ENCODE measurements at regions not wholly inside any gene's neighbourhood (a gene's known extent, or its start where the extent isn't known, plus 50 kb on each side); places are given as distances from the start of the nearest gene placed in this dataset.

DNA sequence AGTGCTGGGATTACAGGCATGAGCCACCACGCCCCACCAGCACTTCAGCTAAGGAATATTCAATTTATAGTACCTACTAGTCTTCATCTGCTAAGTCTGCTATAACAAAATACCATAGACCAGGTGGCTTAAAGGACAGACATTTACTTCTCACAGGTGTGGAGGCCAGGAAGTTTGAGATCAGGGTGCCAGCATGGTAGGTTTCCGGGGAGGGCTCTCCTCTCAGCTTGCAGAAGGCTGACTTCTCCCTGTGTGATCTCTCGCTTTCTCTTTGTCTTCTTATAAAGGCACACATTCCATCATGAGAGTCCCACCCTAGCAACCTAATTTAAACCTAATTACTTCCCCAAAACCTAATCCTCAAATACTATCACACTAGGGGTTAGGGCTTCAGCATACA lies 433.0 kb downstream of the INSC start:
- DNase-seq, result no peak

DNA sequence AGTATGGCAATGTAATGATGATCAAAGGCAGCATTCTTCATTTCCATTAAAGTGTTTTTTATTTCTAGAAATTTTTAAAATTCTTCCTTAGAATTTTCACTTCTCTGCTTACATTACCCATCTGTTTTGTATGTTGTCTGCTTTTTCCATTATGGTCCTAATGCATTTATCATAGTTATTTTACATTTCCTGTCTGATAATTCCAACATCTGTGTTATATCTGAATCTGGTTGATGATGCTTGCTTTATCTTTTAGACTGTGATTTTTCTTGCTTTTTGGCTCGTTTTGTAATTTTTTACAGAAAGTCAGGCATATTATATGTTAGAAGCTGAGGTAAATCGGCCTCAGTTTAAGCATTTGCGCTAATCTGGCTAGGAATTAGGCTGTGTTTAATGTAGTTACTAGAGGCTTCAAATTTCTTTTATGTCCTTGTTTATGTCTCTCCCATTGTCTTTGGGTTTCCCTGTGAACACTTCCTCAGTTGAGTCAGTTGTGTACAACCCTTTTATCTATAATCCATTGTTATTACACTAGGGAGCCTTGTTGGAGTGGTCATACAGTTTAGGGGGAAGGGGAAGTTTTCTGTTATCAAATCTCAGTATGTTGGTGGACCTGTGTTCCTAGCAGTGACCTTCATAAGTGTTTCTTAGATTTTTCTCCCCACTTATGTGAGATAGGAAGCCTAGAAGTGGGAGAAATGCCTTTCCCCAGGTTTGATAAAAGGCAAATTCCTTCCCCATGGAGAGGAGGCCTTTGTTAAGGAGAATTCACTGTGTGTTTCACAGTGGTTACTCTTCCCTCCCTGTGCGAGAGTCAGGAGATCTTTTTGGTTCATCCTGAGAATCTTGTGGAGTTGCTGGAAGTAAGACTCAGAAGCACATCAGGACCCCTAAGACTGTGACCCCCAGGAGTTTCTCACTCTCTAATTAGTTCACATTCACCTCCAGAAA lies 437.5 kb downstream of the INSC start:
- no peak for DNase-seq

DNA sequence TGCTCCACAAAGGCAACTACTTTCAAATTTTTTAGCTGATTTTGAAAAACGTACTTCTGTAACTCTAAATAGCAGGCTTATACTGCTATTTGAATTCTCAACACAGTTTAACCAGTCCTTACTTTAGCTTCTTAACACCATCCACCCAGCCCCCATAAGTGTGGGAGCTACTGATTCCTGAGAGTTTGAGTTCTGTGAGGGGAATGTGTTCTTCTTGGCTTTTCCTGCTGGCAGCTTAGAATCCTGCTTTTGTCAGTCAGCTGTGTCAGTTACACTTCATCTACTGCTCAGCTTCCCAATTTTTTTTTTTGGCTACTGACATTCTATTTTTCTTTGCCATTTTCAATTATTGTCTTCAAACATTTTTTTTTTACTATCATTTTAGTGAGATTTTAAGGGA lies 440.4 kb downstream of the INSC start:
- no peak for DNase-seq

DNA sequence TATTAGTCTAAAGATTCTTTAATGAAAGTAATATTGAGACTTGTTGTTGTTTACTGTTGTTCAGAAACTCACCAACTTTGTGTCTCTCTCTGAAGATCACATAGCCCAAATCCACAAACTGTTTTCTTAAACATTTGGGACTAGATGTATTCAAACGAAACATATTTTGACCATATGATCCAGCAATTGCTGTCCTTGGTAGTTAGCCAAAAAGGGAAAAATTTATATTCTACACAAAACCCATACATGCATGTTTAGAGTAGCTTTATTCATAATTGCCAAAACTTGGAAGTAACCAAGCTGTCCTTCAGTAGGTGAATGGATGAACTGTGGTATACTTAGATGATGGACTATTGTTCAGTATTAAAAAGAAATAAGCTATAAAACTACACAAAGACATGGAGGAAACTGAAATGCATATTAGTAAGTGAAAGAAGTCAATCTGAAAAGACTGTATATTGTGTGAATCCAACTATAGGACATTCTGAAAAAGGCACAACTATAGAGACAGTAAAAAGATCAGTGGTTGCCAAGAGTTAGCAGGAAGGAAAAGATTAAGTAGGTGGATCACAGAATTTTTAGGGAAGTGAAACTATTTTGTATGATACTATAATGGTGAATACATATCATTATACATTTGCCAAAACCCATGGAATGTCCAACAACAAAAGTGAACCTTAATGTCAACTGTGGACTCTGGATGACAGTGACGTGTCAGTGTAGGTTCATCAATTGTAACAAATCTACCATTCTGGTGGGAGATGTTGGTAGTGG lies 442.9 kb downstream of the INSC start:
- DNase-seq, result no peak

DNA sequence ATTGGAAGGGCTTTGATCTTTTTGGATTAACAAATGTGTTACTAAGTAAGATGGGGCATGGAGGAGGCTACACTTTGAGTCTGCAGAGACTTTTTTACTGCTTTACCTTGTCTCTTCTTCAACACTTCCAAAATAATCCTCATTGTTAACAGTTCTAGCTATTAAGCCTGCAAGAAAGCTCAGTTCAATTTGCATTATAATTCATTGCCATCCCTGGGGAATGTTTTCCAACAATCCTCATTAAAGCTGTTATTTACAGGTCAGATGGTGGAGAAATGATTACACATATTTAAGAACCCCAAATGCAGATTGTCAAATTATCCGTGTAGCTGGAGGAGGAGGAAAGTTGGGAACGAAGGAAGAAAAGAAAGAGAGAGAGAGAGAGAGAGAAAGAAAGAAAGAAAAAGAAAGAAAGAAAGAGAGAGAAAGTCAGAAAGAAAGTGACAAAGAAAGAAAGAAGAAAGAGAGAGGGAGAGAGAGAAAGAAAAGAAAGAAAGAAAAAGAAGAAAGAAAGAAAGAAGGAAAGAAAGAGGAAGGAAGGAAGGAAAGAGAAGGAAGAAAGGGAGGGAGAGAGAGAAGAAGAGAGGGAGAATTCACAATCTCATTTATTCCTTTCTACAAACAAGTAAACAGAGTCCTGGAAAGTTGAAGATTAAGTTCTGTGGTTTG lies 443.9 kb downstream of the INSC start:
- no peak for DNase-seq

DNA sequence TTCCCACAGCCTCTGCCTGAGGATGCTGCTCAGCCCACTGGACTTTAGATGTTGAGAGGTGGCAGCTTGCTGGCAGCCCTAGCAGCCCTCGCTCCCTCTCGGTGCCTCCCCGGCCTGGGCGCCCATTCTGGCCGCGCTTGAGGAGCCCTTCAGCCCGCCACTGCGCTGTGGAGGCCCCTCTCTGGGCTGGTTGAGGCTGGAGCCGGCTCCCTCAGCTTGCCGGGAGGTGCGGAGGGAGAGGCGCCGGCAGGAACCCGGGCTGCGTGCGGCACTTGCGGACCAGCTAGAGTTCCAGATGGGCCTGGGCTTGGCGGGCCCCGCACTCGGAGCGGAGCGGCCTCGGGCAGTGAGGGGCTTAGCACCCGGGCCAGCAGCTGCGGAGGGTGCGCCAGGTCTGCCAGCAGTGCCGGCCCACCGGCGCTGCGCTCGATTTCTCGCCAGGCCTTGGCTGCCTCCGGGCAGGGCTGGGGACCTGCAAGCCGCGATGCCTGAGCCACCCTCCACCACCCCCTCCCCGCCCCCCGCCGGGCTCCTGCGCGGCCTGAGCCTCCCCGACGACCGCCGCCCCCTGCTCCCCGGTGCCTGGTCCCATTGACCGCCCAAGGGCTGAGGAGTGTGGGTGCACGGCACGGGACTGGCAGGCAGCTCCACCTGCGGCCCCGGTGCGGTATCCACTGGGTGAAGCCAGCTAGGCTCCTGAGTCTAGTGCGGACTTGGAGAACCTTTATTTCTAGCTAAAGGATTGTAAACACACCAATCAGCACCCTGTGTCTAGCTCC lies 446.2 kb downstream of the INSC start:
- no peak for DNase-seq

DNA sequence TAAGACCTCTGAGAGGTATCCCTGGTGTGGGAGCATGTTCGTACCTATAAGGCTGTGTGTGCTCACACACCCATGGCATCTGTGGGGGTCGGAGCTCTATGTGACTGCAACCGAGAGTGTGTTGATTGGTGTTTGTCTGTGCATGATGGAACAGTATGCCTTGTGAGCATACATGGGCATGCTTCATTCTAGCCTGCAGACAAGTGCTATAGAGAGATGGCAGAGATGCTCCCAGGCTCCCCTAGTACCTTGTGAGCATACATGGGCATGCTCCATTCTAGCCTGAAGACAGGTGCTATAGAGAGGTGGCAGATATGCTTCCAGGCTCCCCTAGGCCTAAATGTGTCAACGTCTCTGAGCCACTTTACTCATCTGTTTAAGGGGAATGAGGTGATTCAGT lies 447.5 kb downstream of the INSC start:
- no peak for DNase-seq

DNA sequence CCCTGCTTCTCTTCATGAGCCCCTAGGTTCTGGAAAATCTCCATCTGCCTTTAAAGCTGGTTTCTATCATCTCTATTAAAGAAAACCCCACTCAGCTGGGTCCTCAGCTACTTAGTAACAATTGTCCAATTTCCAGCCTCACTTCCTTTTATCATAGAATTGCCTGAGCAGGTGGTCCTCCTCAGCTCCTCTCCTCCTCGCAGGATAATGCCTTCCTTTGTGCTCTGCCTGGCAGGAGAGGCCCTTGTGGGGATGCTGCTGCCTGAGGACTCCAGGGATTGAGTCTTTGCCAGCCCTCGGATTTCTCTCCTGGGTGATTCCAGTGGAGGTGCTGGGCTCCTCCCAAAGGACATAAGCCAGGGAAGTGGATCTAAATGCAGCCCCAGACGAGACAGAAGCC lies 448.3 kb downstream of the INSC start:
- DNase-seq, result no peak

DNA sequence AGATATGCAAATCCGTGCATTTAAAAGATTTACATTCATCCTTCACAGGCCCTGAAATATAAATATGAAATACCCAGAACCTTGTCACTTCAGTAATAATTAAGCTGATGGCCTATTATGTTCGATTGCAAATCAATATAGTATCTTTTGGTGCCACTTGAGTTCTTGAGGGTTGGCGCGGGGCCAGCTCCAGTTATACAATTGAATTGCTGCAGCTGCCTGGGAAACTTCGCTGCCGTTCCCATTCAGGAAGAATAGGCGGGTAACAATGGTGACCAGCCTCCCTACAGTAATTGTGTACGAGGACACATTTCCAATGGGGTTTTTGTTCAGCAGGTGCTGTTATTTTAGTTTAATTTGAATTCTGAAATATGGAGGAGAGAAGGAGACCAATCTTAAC lies 451.2 kb downstream of the INSC start:
- DNase-seq, result no peak

DNA sequence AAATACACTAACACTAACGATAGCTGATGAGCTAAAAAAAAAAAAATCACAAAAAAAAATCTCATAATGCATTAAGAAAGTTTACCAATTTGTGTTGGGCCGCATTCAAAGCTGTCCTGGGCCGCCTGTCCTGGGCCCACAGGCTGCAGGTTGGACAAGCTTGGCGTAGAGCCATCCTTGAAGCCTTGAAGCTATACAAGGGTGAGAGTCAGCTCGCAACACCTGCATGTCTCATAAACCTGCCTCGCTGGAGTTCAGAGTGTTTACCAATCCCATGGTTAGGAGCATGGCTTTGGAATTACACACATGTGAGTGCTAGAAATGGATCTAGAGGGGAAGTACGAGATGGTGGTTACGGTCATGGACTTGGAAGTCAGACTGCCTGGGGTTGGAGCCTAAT lies 453.7 kb downstream of the INSC start:
- DNase-seq, result no peak

DNA sequence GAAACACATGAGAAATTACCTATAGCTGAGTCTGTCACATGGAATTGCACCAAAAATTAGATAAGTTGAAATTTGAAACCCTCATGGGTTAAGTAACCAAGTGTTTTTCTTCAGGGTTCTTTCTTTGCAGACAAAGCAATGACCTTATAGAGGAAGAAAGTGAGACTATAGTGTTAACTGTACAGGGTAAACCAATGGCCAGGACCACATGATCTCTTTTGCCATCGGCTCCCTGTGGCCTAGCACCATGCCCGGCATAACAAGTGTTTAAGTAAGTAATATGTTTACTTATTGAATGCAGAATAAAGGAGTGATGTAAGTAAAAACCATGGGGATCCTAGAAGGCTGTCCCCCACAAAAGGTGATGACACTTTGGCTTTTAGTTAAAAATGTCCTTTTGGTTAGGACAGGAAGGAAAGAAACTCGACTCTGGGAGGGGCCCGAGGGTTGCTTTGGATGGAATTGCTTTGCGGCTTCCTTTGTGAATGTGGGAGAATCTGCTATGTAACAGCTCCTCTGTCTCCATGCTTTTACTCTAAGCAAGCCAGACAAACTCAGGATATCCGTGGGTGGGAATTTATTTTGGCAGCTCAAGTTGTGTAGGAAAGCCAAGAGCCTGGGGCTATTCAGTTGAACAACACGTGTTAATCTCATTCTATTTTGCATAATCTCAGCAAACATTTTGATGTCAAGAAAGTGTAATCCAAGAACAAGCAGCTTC lies 454.7 kb downstream of the INSC start:
- no peak for DNase-seq

DNA sequence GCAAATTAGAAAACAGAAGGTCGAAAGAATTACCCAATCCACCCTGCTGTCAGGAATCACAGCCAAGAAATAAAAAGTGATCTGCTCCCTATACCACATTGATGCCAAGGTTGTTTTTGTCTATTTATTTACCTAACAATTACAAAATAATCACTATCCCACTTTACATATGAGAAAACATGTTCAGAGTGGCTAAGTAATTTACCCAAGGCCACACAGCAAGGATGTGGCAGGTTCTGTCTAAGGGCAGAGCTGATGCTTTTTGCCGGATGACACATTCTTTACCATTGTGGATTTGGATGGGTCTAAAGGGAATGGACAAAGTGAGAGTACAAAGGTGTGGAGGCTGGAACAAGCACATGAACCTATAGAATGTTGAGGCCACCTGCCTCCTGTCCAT lies 460.7 kb downstream of the INSC start:
- no peak for DNase-seq

DNA sequence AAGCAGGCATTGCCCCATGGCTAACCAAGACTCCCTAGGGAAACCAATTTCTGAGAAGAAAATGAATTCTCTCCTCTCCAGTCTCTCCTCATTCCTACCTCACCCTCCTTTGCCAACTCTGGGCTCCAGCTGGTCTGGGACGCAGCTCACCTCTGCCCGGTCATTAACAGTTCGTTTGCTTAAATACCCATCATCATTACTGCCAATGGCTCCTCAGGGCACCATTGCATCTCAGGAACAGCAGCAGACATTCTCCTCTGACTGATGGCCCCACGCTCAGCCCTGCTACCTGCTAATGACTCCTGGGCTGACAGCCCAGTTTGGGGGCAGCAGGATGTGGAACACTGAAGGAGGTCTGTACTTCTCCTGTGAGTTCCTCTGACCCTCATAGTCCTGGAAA lies 462.0 kb downstream of the INSC start:
- no peak for DNase-seq

DNA sequence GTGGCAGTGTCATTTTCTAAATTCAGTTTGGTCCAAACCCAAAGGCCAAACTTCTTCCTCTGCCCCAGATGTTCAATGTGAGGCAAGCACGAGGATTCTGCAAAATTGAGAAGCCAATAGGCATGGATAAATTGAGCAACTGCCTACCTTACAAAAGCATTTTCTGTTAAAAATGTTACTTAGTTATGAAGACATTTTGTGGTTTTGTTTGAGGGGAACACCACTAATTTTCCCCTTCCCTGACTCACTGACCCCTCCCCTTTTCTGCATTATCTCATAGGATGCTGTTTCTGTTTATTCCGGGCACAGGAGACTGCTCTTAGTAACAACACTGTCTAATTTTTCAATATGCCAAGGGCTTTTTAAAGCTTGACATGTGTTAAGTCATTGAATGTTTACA lies 462.8 kb downstream of the INSC start:
- no peak for DNase-seq

DNA sequence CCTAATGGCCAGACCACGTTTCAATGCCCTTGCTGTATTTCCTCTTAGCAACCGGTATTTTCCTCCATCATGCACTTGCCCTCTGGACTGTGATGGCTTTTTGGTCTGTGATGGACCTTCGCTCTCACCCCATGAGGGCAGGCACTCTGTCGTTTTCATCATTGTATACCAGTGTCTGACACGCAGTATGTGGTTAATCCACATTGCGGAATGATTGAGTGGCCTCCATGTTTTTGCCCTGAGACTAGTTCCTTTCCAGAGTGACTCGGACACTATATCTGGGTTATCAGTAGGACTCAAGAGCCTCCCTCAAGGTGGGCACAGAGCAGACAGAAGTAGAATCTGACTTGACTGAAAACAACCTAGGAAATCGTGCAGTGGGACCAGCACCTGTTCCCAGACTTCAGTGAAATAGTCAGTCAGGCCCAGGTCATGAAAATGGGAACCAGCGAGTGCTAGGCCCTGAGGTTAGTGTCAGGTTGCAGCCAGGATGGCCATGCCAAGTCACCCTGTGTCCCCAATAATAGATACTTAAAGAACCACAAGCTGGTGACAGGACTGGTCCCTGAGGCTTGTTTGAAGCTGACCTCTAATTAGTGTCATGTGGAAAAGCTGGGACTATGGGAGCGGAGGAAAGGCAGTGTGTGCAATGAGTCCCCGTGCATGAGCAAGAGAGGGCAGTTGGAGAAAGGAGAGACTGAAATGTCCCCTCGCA lies 464.7 kb downstream of the INSC start:
- DNase-seq, result no peak

DNA sequence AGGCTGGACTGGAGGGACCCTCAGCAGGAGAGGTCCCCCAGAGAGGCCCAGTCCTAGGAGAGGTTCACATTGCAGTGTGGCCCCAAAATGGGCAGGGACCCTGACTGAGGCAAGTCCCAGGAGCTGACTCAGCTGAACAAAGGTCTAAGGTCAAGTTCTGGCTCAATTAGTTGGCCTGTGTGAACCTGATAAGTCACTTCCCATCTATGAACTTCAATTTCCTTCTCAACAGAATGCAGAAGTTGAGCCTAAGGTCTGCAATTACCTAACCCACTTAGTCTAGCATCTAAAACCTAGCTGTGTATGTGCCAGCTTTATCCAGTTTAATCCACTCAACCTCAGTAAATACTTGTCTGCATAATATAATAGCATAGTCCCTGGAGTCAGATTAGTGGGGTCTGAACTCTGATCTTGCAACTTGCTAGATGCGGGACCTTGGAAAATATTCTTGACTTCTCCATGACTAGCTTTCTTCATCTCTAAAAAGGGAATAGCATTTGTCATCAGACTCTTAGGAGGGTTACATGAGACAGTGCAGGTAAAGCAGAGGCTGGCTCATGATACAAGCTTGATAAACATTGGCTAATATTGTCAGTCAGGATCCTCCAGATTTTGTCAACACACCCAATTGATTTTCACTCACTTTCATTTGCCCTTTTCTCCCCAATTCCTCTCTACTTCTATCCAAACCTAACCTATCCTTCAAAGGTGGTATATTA lies 465.5 kb downstream of the INSC start:
- DNase-seq, result no peak

DNA sequence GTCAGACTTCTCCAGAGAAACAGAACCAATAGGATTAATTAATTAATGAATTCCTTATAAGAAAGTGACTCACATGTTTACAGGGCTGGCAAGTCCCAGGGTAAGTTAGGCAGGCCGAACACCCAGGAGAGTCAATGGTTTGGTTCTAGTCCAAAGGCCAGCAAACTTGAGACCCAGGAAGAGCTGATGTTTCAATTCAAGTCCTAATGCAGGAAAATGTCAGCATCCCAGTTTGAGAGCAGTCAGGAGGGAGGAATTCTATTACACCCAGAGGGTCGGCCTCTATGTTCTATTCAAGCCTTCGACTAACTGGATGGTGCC lies 466.0 kb downstream of the INSC start:
- DNase-seq, result no peak

DNA sequence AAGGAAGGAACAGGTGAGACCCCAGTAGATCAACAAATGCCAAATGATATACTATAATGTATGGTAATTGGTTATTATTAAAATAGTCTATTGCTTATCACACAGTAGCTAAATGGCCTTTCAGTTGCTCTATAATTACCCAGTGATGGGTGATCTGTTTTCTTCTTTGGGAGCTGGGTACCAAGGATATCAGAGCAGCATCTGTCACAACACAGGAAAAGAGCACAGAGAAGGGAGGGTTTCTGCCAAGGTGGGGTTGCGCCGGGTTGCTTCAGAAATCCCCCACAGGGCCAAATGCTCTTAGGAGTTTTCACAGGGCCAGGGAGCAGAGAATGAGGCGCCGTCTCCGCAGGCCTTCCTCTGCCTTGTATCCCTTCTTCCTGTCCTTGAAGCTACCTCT lies 469.4 kb downstream of the INSC start:
- no peak for DNase-seq

DNA sequence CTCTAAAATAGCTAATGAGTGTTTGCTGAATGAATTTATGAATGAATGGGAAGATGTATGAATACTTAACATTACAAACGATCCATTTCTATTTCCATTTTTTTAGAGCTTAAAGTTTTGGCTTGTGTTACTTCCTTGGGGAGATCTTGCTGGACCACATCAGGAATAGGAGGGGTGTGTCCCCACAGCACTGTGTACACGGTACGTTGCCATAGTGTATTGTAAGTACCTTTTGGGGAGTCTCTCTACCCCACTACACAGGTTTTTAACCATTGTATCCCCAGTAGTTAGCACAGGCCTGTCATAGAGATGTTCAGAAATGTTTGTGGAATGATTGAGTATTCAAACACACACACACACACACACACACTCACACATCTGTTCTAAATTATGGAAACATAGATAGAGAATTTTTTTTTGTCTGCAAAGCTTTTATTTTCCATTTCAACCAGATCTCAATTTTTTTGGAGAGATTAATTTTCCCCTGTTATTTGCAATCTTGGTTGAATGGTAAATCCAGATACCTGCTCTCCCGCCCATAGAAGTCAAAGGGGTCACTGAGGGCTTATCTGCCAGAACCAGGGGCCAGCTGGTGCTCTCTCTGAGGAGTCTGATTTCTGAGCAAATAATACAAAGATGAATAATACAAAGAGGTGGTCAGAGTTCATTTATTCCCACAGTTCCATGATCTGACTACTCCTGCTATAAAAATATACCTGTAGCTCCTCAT lies 471.0 kb downstream of the INSC start:
- no peak for DNase-seq

DNA sequence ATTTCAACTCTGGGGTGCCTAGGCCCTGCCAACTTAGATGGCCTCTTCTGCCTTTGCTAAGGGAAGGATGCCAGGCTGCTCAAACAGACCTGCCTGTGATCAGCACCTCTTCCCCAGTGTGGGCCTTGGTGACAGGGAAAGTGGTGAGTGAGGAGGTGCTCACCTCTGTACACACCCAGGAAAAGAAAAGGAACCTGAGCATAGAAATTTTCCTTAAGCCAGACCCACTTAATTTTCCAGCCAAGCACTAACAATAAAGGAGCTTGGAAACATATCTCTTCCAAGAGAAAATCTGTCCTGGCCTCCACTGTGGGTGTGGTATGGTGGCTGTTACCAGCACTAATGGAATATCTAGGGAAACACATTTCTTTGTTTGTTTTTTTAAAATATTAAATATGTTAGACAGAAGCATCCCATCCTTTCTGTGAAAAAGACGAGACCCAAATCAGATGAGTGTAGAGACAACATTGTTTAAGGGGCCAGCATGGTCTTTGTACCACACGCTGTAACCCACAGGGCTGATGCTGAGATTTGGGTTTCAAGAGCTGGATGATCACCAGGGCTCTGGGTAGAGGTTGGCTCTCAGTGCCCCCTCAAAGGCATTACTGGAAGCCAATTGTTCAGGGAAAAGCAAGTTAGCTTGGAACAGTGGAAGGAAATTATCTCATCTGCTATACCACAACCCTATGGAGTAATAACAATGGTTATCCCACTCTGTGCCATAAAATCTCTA lies 472.2 kb downstream of the INSC start:
- no peak for DNase-seq
